GM23338 (cell line): ENCODE measurements at regions not wholly inside any gene's neighbourhood (a gene's known extent, or its start where the extent isn't known, plus 50 kb on each side); places are given as distances from the start of the nearest gene placed in this dataset.

Experiments
- CREB1 ChIP-seq: fragments of 250-450 bp; sonication (Bioruptor Pico); IDR thresholded peaks from 2 replicates; pipeline ENCODE4 v1.5.0; 2020; ENCODE audit warnings: low read depth, mild to moderate bottlenecking, moderate library complexity
- ETS1 ChIP-seq: IDR thresholded peaks from 2 replicates; pipeline ENCODE4 v1.6.1; 2016; ENCODE audit warnings: antibody characterized with exemption
- EZH2 ChIP-seq: fragments of 200-600 bp; sonication (generic); IDR thresholded peaks from one replicate; pipeline ENCODE4 v1.8.0; 2017; ENCODE audit warnings: antibody characterized with exemption, mild to moderate bottlenecking, low read depth; ENCODE audit not compliant: unreplicated experiment
- EZH2phosphoT487 ChIP-seq: fragments of 200-600 bp; sonication (generic); IDR thresholded peaks from one replicate; pipeline ENCODE4 v1.8.1; 2018; ENCODE audit warnings: antibody characterized with exemption; ENCODE audit not compliant: unreplicated experiment
- NANOG ChIP-seq: IDR thresholded peaks from 2 replicates; pipeline ENCODE4 v1.6.1; 2016; ENCODE audit warnings: antibody characterized with exemption, borderline replicate concordance
- POLR2AphosphoS5 ChIP-seq: IDR thresholded peaks from 2 replicates; pipeline ENCODE4 v1.6.1; 2016; ENCODE audit warnings: antibody characterized with exemption, low read depth
- ZNF114 ChIP-seq: fragments of 250-450 bp; sonication (Bioruptor Pico); IDR thresholded peaks from 2 replicates; pipeline ENCODE4 v1.5.0; 2020; ENCODE audit warnings: mild to moderate bottlenecking, moderate library complexity
- TF ChIP-seq, protein P1 (sequence below): fragments of 250-450 bp; sonication (Bioruptor Pico); IDR thresholded peaks from 2 replicates; pipeline ENCODE4 v1.5.0; 2020; ENCODE audit warnings: mild to moderate bottlenecking, moderate library complexity
- TF ChIP-seq, protein P2 (sequence below), 2 experiments: fragments of 200-600 bp in 1 of 2; sonication (generic) in 1 of 2; conservative IDR thresholded peaks; 2 replicates each; pipeline versions ENCODE4 v1.5.1 to v1.6.1; 2016 to 2017; ENCODE audit warnings: antibody characterized with exemption in 2 of 2, low read depth in 2 of 2, mild to moderate bottlenecking in 2 of 2, moderate library complexity in 1 of 2

- TF ChIP-seq, protein P1, sequence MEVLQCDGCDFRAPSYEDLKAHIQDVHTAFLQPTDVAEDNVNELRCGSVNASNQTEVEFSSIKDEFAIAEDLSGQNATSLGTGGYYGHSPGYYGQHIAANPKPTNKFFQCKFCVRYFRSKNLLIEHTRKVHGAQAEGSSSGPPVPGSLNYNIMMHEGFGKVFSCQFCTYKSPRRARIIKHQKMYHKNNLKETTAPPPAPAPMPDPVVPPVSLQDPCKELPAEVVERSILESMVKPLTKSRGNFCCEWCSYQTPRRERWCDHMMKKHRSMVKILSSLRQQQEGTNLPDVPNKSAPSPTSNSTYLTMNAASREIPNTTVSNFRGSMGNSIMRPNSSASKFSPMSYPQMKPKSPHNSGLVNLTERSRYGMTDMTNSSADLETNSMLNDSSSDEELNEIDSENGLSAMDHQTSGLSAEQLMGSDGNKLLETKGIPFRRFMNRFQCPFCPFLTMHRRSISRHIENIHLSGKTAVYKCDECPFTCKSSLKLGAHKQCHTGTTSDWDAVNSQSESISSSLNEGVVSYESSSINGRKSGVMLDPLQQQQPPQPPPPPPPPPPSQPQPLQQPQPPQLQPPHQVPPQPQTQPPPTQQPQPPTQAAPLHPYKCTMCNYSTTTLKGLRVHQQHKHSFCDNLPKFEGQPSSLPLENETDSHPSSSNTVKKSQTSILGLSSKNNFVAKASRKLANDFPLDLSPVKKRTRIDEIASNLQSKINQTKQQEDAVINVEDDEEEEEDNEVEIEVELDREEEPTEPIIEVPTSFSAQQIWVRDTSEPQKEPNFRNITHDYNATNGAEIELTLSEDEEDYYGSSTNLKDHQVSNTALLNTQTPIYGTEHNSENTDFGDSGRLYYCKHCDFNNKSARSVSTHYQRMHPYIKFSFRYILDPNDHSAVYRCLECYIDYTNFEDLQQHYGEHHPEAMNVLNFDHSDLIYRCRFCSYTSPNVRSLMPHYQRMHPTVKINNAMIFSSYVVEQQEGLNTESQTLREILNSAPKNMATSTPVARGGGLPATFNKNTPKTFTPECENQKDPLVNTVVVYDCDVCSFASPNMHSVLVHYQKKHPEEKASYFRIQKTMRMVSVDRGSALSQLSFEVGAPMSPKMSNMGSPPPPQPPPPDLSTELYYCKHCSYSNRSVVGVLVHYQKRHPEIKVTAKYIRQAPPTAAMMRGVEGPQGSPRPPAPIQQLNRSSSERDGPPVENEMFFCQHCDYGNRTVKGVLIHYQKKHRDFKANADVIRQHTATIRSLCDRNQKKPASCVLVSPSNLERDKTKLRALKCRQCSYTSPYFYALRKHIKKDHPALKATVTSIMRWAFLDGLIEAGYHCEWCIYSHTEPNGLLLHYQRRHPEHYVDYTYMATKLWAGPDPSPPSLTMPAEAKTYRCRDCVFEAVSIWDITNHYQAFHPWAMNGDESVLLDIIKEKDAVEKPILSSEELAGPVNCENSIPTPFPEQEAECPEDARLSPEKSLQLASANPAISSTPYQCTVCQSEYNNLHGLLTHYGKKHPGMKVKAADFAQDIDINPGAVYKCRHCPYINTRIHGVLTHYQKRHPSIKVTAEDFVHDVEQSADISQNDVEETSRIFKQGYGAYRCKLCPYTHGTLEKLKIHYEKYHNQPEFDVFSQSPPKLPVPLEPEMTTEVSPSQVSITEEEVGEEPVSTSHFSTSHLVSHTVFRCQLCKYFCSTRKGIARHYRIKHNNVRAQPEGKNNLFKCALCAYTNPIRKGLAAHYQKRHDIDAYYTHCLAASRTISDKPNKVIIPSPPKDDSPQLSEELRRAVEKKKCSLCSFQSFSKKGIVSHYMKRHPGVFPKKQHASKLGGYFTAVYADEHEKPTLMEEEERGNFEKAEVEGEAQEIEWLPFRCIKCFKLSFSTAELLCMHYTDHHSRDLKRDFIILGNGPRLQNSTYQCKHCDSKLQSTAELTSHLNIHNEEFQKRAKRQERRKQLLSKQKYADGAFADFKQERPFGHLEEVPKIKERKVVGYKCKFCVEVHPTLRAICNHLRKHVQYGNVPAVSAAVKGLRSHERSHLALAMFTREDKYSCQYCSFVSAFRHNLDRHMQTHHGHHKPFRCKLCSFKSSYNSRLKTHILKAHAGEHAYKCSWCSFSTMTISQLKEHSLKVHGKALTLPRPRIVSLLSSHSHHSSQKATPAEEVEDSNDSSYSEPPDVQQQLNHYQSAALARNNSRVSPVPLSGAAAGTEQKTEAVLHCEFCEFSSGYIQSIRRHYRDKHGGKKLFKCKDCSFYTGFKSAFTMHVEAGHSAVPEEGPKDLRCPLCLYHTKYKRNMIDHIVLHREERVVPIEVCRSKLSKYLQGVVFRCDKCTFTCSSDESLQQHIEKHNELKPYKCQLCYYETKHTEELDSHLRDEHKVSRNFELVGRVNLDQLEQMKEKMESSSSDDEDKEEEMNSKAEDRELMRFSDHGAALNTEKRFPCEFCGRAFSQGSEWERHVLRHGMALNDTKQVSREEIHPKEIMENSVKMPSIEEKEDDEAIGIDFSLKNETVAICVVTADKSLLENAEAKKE (CRISPR knock-in tag) = no peak
- no peak for TF ChIP-seq POLR2AphosphoS5
- no peak for TF ChIP-seq CREB1
- TF ChIP-seq EZH2 = no peak
- TF ChIP-seq EZH2phosphoT487 = no peak
- TF ChIP-seq ETS1 = no peak
- TF ChIP-seq ZNF114 (CRISPR knock-in tag) = no peak
- TF ChIP-seq, protein P2, sequence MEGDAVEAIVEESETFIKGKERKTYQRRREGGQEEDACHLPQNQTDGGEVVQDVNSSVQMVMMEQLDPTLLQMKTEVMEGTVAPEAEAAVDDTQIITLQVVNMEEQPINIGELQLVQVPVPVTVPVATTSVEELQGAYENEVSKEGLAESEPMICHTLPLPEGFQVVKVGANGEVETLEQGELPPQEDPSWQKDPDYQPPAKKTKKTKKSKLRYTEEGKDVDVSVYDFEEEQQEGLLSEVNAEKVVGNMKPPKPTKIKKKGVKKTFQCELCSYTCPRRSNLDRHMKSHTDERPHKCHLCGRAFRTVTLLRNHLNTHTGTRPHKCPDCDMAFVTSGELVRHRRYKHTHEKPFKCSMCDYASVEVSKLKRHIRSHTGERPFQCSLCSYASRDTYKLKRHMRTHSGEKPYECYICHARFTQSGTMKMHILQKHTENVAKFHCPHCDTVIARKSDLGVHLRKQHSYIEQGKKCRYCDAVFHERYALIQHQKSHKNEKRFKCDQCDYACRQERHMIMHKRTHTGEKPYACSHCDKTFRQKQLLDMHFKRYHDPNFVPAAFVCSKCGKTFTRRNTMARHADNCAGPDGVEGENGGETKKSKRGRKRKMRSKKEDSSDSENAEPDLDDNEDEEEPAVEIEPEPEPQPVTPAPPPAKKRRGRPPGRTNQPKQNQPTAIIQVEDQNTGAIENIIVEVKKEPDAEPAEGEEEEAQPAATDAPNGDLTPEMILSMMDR (conservative IDR thresholded peaks at IDR 0.05; ENCODE audit: low read depth in 2 of 2) = no peak
- TF ChIP-seq NANOG = no peak
Measured at GRCh38 chr9:124179196-124180071, 78.3 kb upstream of the NEK6 start (continued).
